ENCODE measurements at regions not wholly inside any gene's neighbourhood (a gene's known extent, or its start where the extent isn't known, plus 50 kb on each side); places are given as distances from the start of the nearest gene placed in this dataset.

- no peak for DNase-seq
Observed at GRCh38 chr1:182147951-182148350, 86.4 kb upstream of the ZNF648 start.

- DNase-seq, result no peak
Observed at GRCh38 chr1:182147136-182147820, 85.8 kb upstream of the ZNF648 start.

- no peak for DNase-seq
Observed at GRCh38 chr1:182146286-182146685, 84.8 kb upstream of the ZNF648 start.

- DNase-seq, result no peak
Observed at GRCh38 chr1:182145441-182145840, 83.9 kb upstream of the ZNF648 start.

- DNase-seq, result no peak
Observed at GRCh38 chr1:182144646-182145030, 83.1 kb upstream of the ZNF648 start.

- DNase-seq, result no peak
Observed at GRCh38 chr1:182143825-182144645, 82.5 kb upstream of the ZNF648 start.

- DNase-seq, result peak; percentile 88
Observed at GRCh38 chr1:182143154-182143657, 81.7 kb upstream of the ZNF648 start.

GRCh38 chr1:182142621-182143020 is 81.1 kb upstream of the ZNF648 start:
- no peak for DNase-seq

- no peak for DNase-seq
Observed at GRCh38 chr1:182141040-182141439, 79.5 kb upstream of the ZNF648 start.

GRCh38 chr1:182139496-182139895 is 78.0 kb upstream of the ZNF648 start:
- no peak for DNase-seq

GRCh38 chr1:182137546-182137945 is 76.0 kb upstream of the ZNF648 start:
- no peak for DNase-seq

GRCh38 chr1:182135946-182136345 is 74.4 kb upstream of the ZNF648 start:
- DNase-seq, result no peak

GRCh38 chr1:182134257-182134656 is 72.7 kb upstream of the ZNF648 start:
- DNase-seq, result no peak

GRCh38 chr1:182133181-182133580 is 71.7 kb upstream of the ZNF648 start:
- no peak for DNase-seq

GRCh38 chr1:182129398-182129797 is 67.9 kb upstream of the ZNF648 start:
- DNase-seq, result no peak

GRCh38 chr1:182128502-182128901 is 67.0 kb upstream of the ZNF648 start:
- DNase-seq, result no peak

GRCh38 chr1:182127656-182128055 is 66.1 kb upstream of the ZNF648 start:
- DNase-seq, result no peak

- no peak for DNase-seq
Observed at GRCh38 chr1:182126272-182126800, 64.8 kb upstream of the ZNF648 start.

GRCh38 chr1:182122913-182123260 is 61.4 kb upstream of the ZNF648 start:
- DNase-seq, result no peak

GRCh38 chr1:182122256-182122912 is 60.9 kb upstream of the ZNF648 start:
- no peak for DNase-seq

GRCh38 chr1:182121787-182122186 is 60.3 kb upstream of the ZNF648 start:
- DNase-seq, result no peak

GRCh38 chr1:182120411-182121258 is 59.1 kb upstream of the ZNF648 start:
- no peak for DNase-seq

- DNase-seq, result no peak
Observed at GRCh38 chr1:182119631-182120030, 58.1 kb upstream of the ZNF648 start.
